MM.1S (cell line): ENCODE measurements at regions not wholly inside any gene's neighbourhood (a gene's known extent, or its start where the extent isn't known, plus 50 kb on each side); places are given as distances from the start of the nearest gene placed in this dataset.

ENCODE experiments used
- CTCF ChIP-seq: fragments of 300-600 bp; sonication (generic); IDR thresholded peaks from 2 replicates; pipeline ENCODE4 v1.5.1; 2016; ENCODE audit warnings: antibody characterized with exemption, low read length, mixed read lengths
- EZH2 ChIP-seq: fragments of 300-600 bp; sonication (generic); optimal IDR thresholded peaks from 2 replicates; pipeline ENCODE3; 2017; ENCODE audit warnings: low read depth, mild to moderate bottlenecking, antibody characterized with exemption, low read length, mixed read lengths

- TF ChIP-seq CTCF: no peak
- TF ChIP-seq EZH2: no peak
These were observed 677.5 kb downstream of the NYAP2 start for GRCh38 chr2:226077031-226077430.
